OCI-LY7 (cell line): ENCODE measurements at regions not wholly inside any gene's neighbourhood (a gene's known extent, or its start where the extent isn't known, plus 50 kb on each side); places are given as distances from the start of the nearest gene placed in this dataset.

Source experiments
- EZH2phosphoT487 ChIP-seq: fragments of 200-600 bp; sonication (generic); IDR thresholded peaks from 2 replicates; pipeline ENCODE4 v1.6.1; 2018; ENCODE audit warnings: low read depth, borderline replicate concordance, mild to moderate bottlenecking, mixed run types, antibody characterized with exemption, low read length, moderate library complexity, mixed read lengths
- TF ChIP-seq, protein P1 (sequence below): fragments of 200-600 bp; sonication (generic); conservative IDR thresholded peaks from 2 replicates; pipeline ENCODE4 v1.5.1; 2014; ENCODE audit warnings: mild to moderate bottlenecking, antibody characterized with exemption, low read length, moderate library complexity, mixed read lengths

DNA sequence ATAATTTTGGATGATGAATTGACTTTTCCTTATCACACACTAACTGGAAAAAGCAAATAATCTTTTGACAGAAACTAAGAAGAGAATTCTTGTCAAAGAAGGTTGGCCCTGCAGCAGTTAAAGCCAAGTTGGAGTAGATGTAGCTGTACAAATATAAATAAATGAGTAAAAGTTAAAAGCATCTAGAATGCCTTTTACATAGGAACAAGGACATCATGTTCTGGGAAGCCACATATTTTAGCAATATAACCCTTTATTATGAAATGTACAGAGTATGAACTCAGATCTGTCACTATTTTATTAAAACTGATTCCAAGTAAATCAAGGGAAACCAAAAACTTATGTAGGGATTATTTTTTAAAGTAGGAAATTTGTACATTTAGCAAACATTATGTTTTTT lies 269.4 kb upstream of the FAT4 start:
- TF ChIP-seq, protein P1, sequence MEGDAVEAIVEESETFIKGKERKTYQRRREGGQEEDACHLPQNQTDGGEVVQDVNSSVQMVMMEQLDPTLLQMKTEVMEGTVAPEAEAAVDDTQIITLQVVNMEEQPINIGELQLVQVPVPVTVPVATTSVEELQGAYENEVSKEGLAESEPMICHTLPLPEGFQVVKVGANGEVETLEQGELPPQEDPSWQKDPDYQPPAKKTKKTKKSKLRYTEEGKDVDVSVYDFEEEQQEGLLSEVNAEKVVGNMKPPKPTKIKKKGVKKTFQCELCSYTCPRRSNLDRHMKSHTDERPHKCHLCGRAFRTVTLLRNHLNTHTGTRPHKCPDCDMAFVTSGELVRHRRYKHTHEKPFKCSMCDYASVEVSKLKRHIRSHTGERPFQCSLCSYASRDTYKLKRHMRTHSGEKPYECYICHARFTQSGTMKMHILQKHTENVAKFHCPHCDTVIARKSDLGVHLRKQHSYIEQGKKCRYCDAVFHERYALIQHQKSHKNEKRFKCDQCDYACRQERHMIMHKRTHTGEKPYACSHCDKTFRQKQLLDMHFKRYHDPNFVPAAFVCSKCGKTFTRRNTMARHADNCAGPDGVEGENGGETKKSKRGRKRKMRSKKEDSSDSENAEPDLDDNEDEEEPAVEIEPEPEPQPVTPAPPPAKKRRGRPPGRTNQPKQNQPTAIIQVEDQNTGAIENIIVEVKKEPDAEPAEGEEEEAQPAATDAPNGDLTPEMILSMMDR, result no peak
- no peak for TF ChIP-seq EZH2phosphoT487
